HCT116 (cell line): ENCODE measurements at regions not wholly inside any gene's neighbourhood (a gene's known extent, or its start where the extent isn't known, plus 50 kb on each side); places are given as distances from the start of the nearest gene placed in this dataset.

Source experiments
- ATF3 ChIP-seq: IDR thresholded peaks from 2 replicates; pipeline ENCODE4 v1.6.1; 2012
- EGR1 ChIP-seq: IDR thresholded peaks from 2 replicates; pipeline ENCODE4 v1.6.1; 2012; ENCODE audit warnings: low read depth
- EZH2 ChIP-seq: fragments of 200-600 bp; sonication (generic); IDR thresholded peaks from 2 replicates; pipeline ENCODE4 v1.6.1; 2017; ENCODE audit warnings: antibody characterized with exemption, mixed run types
- EZH2phosphoT487 ChIP-seq: fragments of 200-600 bp; IDR thresholded peaks from 2 replicates; pipeline ENCODE4 v1.6.1; 2018; ENCODE audit warnings: antibody characterized with exemption, borderline replicate concordance
- MAX ChIP-seq: IDR thresholded peaks from 2 replicates; pipeline ENCODE4 v1.6.1; 2012
- POLR2AphosphoS5 ChIP-seq: IDR thresholded peaks from 2 replicates; pipeline ENCODE4 v1.6.1; 2011; ENCODE audit warnings: mild to moderate bottlenecking, low read depth, low read length, moderate library complexity
- RAD21 ChIP-seq: IDR thresholded peaks from 2 replicates; pipeline ENCODE4 v1.6.1; 2012; ENCODE audit warnings: low read depth, mild to moderate bottlenecking
- YY1 ChIP-seq: IDR thresholded peaks from 2 replicates; pipeline ENCODE4 v1.6.1; 2011; ENCODE audit warnings: low read length, low read depth, moderate library complexity, mild to moderate bottlenecking; ENCODE audit not compliant: insufficient replicate concordance; ENCODE audit errors: extremely low read depth
- TF ChIP-seq, protein P1 (sequence below), 3 experiments: fragments of 200-600 bp in 1 of 3; sonication (generic) in 1 of 3; IDR thresholded peaks in 2 of 3; conservative IDR thresholded peaks in 1 of 3; 2 replicates each; pipeline ENCODE4 v1.5.1; 2012 to 2017; ENCODE audit warnings: low read depth in 2 of 3, low read length in 2 of 3, antibody characterized with exemption in 1 of 3, borderline replicate concordance in 1 of 3, control low read depth in 1 of 3, mild to moderate bottlenecking in 1 of 3, mixed read lengths in 1 of 3, mixed run types in 1 of 3, moderate library complexity in 1 of 3; ENCODE audit not compliant: insufficient read depth in 1 of 3

- TF ChIP-seq EGR1 (no peak), ATF3 (no peak), EZH2 (no peak), RAD21 (no peak), MAX (no peak), EZH2phosphoT487 (no peak), POLR2AphosphoS5 (no peak), YY1 (no peak)
- TF ChIP-seq, protein P1, sequence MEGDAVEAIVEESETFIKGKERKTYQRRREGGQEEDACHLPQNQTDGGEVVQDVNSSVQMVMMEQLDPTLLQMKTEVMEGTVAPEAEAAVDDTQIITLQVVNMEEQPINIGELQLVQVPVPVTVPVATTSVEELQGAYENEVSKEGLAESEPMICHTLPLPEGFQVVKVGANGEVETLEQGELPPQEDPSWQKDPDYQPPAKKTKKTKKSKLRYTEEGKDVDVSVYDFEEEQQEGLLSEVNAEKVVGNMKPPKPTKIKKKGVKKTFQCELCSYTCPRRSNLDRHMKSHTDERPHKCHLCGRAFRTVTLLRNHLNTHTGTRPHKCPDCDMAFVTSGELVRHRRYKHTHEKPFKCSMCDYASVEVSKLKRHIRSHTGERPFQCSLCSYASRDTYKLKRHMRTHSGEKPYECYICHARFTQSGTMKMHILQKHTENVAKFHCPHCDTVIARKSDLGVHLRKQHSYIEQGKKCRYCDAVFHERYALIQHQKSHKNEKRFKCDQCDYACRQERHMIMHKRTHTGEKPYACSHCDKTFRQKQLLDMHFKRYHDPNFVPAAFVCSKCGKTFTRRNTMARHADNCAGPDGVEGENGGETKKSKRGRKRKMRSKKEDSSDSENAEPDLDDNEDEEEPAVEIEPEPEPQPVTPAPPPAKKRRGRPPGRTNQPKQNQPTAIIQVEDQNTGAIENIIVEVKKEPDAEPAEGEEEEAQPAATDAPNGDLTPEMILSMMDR (IDR thresholded peaks at IDR 0.05 in 2 of 3, conservative IDR thresholded peaks at IDR 0.05 in 1 of 3; ENCODE audit: borderline replicate concordance in 1 of 3, insufficient read depth in 1 of 3, low read depth in 2 of 3, low read length in 2 of 3), result no peak
These were observed 131.5 kb upstream of the PFKP start for GRCh38 chr10:2935647-2936386.
